A673 (cell line): ENCODE measurements at regions not wholly inside any gene's neighbourhood (a gene's known extent, or its start where the extent isn't known, plus 50 kb on each side); places are given as distances from the start of the nearest gene placed in this dataset.

ENCODE experiments used
- BruUV-seq: library from RNA; stranded (reverse); fragments of 400-500 nt; replicated peaks from 2 replicates; lab custom pipeline; 2021; lab: Mats Ljungman, UMichigan
- CTCF ChIA-PET: fragments of 300-600 bp; sonication (Branson Sonifier 250); formaldehyde crosslinking; loops from one replicate; lab custom pipeline; 2022; ENCODE audit warnings: antibody characterized with exemption; lab: Charles Lee
- POLR2A ChIA-PET: fragments of 300-600 bp; sonication (Branson Sonifier 250); formaldehyde crosslinking; loops from one replicate; lab custom pipeline; 2022; ENCODE audit warnings: antibody characterized with exemption; ENCODE audit not compliant: low non-redundant PET; lab: Charles Lee
- DNase-seq: peaks from one replicate; pipeline ENCODE4 v3.0.0-alpha.2; 2015; ENCODE audit warnings: low spot score
- H3K27ac ChIP-seq: fragments of 200-600 bp; sonication (generic); 2 replicates; pipeline ENCODE4 v1.5.1; 2016; ENCODE audit warnings: mixed run types, low read depth, mild to moderate bottlenecking, mixed read lengths, antibody characterized with exemption, low read length; ENCODE audit not compliant: poor library complexity, severe bottlenecking
- H3K27me3 ChIP-seq: fragments of 200-600 bp; sonication (generic); replicated peaks from 2 replicates; pipeline ENCODE4 v1.6.1; 2017; ENCODE audit warnings: mixed run types, low read depth, mild to moderate bottlenecking, mixed read lengths, antibody characterized with exemption, low read length; ENCODE audit not compliant: insufficient read depth, poor library complexity
- H3K36me3 ChIP-seq: fragments of 200-600 bp; sonication (generic); 2 replicates; pipeline ENCODE4 v1.6.1; 2016; ENCODE audit warnings: mixed run types, mild to moderate bottlenecking, mixed read lengths, antibody characterized with exemption, low read length; ENCODE audit not compliant: insufficient read depth, poor library complexity, severe bottlenecking
- H3K4me1 ChIP-seq: fragments of 200-600 bp; sonication (generic); 2 replicates; pipeline ENCODE4 v1.6.1; 2017; ENCODE audit warnings: mixed run types, mild to moderate bottlenecking, mixed read lengths, antibody characterized with exemption, low read length; ENCODE audit not compliant: insufficient read depth, poor library complexity, severe bottlenecking
- H3K4me3 ChIP-seq: fragments of 200-600 bp; sonication (generic); 2 replicates; pipeline ENCODE4 v1.5.1; 2016; ENCODE audit warnings: low read depth, mixed run types, mild to moderate bottlenecking, mixed read lengths, low read length; ENCODE audit not compliant: poor library complexity, severe bottlenecking
- H3K9me3 ChIP-seq: fragments of 200-600 bp; sonication (generic); 2 replicates; pipeline ENCODE4 v1.6.1; 2016; ENCODE audit warnings: mixed run types, low read depth, mild to moderate bottlenecking, mixed read lengths, antibody characterized with exemption, low read length; ENCODE audit not compliant: poor library complexity, severe bottlenecking
- CTCF ChIP-seq: fragments of 300-800, 200-600 bp; sonication (generic); conservative IDR thresholded peaks from 2 replicates; pipeline ENCODE4 v1.5.1; 2017; ENCODE audit warnings: low read depth, mild to moderate bottlenecking, antibody characterized with exemption, low read length, moderate library complexity, mixed read lengths
- EZH2 ChIP-seq: fragments of 200-600 bp; sonication (generic); IDR thresholded peaks from 2 replicates; pipeline ENCODE4 v1.6.1; 2017; ENCODE audit warnings: borderline replicate concordance, low read depth, mild to moderate bottlenecking, mixed read lengths, antibody characterized with exemption, low read length; ENCODE audit not compliant: poor library complexity, severe bottlenecking
- intact Hi-C: fragments of 100-400 bp; cut with micrococcal nuclease; formaldehyde crosslinking; loops from one replicate; pipeline ENCODE4 v1.10.0; 2022; ENCODE audit not compliant: unreplicated experiment

- intact Hi-C loops: no loop called here
- DNase-seq: no peak
- POLR2A ChIA-PET: no interaction called here
- Histone ChIP-seq H3K4me1 (no peaks in the 10 kb centered on the region), H3K36me3 (no peaks in the 10 kb centered on the region), H3K27ac (no peak overlapping the region), H3K9me3 (no peaks in the 10 kb centered on the region), H3K27me3 (no peaks in the 10 kb centered on the region), H3K4me3 (no peak overlapping the region)
- TF ChIP-seq EZH2 (no peak), CTCF (no peak)
- CTCF ChIA-PET: no interaction called here
- no TSS peak for BruUV-seq
These were observed 96.7 kb upstream of the CNTNAP5 start for GRCh38 chr2:123928358-123928757.

- TF ChIP-seq CTCF (no peak), EZH2 (no peak)
- H3K9me3 ChIP-seq: no peaks in the 10 kb centered on the region
- DNase-seq: no peak
- H3K36me3 ChIP-seq: no peaks in the 10 kb centered on the region
- H3K27ac ChIP-seq: no peak overlapping the region
- intact Hi-C loops: no loop called here
- BruUV-seq: no TSS peak
- no peaks in the 10 kb centered on the region for H3K27me3 ChIP-seq
- ChIA-PET POLR2A (no interaction called here), CTCF (no interaction called here)
- no peak overlapping the region for H3K4me3 ChIP-seq
- H3K4me1 ChIP-seq: no peaks in the 10 kb centered on the region
These were observed 89.7 kb upstream of the CNTNAP5 start for GRCh38 chr2:123935405-123935804.

GRCh38 chr2:123953846-123954245 lies 71.2 kb upstream of the CNTNAP5 start:
- Histone ChIP-seq H3K27ac (no peak overlapping the region), H3K4me3 (no peak overlapping the region), H3K9me3 (no peaks in the 10 kb centered on the region), H3K4me1 (no peaks in the 10 kb centered on the region), H3K27me3 (no peaks in the 10 kb centered on the region), H3K36me3 (no peaks in the 10 kb centered on the region)
- DNase-seq: peak; percentile 63
- POLR2A ChIA-PET: no interaction called here
- CTCF ChIA-PET: no interaction called here
- no TSS peak for BruUV-seq
- intact Hi-C loops: no loop called here
- no peak for TF ChIP-seq EZH2
- no peak for TF ChIP-seq CTCF
